Heart left ventricle (tissue), 13 donors: ENCODE measurements at regions not wholly inside any gene's neighbourhood (a gene's known extent, or its start where the extent isn't known, plus 50 kb on each side); places are given as distances from the start of the nearest gene placed in this dataset.

ENCODE experiments used
- POLR2A ChIP-seq, 2 donors: fragments of 450-650 bp; IDR thresholded peaks; one replicate each; pipeline ENCODE4 v1.6.1; 2017; ENCODE audit warnings: antibody characterized with exemption in 2 of 2, mild to moderate bottlenecking in 2 of 2, moderate library complexity in 2 of 2
- TF ChIP-seq, protein P1 (sequence below), 12 donors: fragments of 200-600 bp; sonication (generic) in 4 of 12; IDR thresholded peaks; one replicate each; pipeline versions ENCODE4 v1.5.0 to v1.8.0; 2018 to 2022; ENCODE audit warnings: antibody characterized with exemption in 12 of 12, mild to moderate bottlenecking in 5 of 12
- donor health status: ischemic (EF 13 %, LVEDD 7.1; RV severe dilation, severe dysfunction).
- donor health status: DM: no; HTN: yes; CAD: no.
- donor health status: DM: no; HTN: no; CAD: no.
- donor health status: ischemic (EF 25% LVEDD 6.9; RV normal size, moderate dysfunction).
- donor health status: ischemic (EF 25% LVEDD 5.7; RV mildly dilated, moderate dysfunction).
- donor health status: ischemic (EF 35%, LVEDD 5.7; RV mildly dilated, moderate dysfunction).
- donor health status: nonischemic (EF 11% LVEDD 7.7; RV severe dilation, severe dysfunction).
- donor health status: DM: yes; HTN: yes; CAD: no.
- donor health status: PGD.
- donor health status: ischemic (EF 29% LVEDD 5.4; RV normal size, mild dysfunction).
- donor health status: nonischemic (EF 23%, LVEDD 6.1; RV moderate dilation, normal function).

GRCh38 chr5:89595056-89595455 is 712.1 kb upstream of the MEF2C start:
- TF ChIP-seq POLR2A (IDR thresholded peaks at IDR 0.05) = no peak
- TF ChIP-seq, protein P1, sequence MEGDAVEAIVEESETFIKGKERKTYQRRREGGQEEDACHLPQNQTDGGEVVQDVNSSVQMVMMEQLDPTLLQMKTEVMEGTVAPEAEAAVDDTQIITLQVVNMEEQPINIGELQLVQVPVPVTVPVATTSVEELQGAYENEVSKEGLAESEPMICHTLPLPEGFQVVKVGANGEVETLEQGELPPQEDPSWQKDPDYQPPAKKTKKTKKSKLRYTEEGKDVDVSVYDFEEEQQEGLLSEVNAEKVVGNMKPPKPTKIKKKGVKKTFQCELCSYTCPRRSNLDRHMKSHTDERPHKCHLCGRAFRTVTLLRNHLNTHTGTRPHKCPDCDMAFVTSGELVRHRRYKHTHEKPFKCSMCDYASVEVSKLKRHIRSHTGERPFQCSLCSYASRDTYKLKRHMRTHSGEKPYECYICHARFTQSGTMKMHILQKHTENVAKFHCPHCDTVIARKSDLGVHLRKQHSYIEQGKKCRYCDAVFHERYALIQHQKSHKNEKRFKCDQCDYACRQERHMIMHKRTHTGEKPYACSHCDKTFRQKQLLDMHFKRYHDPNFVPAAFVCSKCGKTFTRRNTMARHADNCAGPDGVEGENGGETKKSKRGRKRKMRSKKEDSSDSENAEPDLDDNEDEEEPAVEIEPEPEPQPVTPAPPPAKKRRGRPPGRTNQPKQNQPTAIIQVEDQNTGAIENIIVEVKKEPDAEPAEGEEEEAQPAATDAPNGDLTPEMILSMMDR (IDR thresholded peaks at IDR 0.05) = no peak
